ENCODE measurements at regions not wholly inside any gene's neighbourhood (a gene's known extent, or its start where the extent isn't known, plus 50 kb on each side); places are given as distances from the start of the nearest gene placed in this dataset.

- TF ChIP-seq PREB (CRISPR knock-in tag; IDR thresholded peaks at IDR 0.05) (no peak), BHLHE40 (IDR thresholded peaks at IDR 0.05; ENCODE audit: low read length) (no peak), CTCF (CRISPR knock-in tag; IDR thresholded peaks at IDR 0.05) (no peak), POLR2AphosphoS5 (IDR thresholded peaks at IDR 0.05; ENCODE audit: low read depth, low read length) (no peak), EZH2 (conservative IDR thresholded peaks at IDR 0.05; ENCODE audit: low read depth, low read length) (no peak), NR3C1 (CRISPR knock-in tag; IDR thresholded peaks at IDR 0.05) (no peak), CHD2 (IDR thresholded peaks at IDR 0.05; ENCODE audit: low read depth, low read length) (no peak), ZNF354B (CRISPR knock-in tag; IDR thresholded peaks at IDR 0.05) (no peak), TP53 (CRISPR knock-in tag; conservative IDR thresholded peaks at IDR 0.05) (no peak), MYNN (CRISPR knock-in tag; IDR thresholded peaks at IDR 0.05; ENCODE audit: low read depth) (no peak), CCAR2 (optimal IDR thresholded peaks at IDR 0.05; ENCODE audit: low read depth, low read length) (no peak), EP300 (IDR thresholded peaks at IDR 0.05; ENCODE audit: low read depth in 2 of 2, low read length in 2 of 2) (no peak), EP300 (CRISPR knock-in tag; IDR thresholded peaks at IDR 0.05; ENCODE audit: borderline replicate concordance) (no peak)
- TF ChIP-seq, protein P1, sequence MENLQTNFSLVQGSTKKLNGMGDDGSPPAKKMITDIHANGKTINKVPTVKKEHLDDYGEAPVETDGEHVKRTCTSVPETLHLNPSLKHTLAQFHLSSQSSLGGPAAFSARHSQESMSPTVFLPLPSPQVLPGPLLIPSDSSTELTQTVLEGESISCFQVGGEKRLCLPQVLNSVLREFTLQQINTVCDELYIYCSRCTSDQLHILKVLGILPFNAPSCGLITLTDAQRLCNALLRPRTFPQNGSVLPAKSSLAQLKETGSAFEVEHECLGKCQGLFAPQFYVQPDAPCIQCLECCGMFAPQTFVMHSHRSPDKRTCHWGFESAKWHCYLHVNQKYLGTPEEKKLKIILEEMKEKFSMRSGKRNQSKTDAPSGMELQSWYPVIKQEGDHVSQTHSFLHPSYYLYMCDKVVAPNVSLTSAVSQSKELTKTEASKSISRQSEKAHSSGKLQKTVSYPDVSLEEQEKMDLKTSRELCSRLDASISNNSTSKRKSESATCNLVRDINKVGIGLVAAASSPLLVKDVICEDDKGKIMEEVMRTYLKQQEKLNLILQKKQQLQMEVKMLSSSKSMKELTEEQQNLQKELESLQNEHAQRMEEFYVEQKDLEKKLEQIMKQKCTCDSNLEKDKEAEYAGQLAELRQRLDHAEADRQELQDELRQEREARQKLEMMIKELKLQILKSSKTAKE (CRISPR knock-in tag; IDR thresholded peaks at IDR 0.05; ENCODE audit: borderline replicate concordance), result no peak
- TF ChIP-seq, protein P2, sequence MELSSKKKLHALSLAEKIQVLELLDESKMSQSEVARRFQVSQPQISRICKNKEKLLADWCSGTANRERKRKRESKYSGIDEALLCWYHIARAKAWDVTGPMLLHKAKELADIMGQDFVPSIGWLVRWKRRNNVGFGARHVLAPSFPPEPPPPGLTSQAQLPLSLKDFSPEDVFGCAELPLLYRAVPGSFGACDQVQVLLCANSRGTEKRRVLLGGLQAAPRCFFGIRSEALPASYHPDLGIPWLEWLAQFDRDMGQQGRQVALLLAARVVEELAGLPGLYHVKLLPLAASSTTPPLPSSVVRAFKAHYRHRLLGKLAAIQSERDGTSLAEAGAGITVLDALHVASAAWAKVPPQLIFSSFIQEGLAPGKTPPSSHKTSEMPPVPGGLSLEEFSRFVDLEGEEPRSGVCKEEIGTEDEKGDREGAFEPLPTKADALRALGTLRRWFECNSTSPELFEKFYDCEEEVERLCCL (CRISPR knock-in tag; IDR thresholded peaks at IDR 0.05; ENCODE audit: borderline replicate concordance), result no peak
These were observed 613.5 kb downstream of the EDEM1 start for GRCh38 chr3:5800965-5801364.
